Skeletal muscle cell (primary cell): ENCODE measurements at regions not wholly inside any gene's neighbourhood (a gene's known extent, or its start where the extent isn't known, plus 50 kb on each side); places are given as distances from the start of the nearest gene placed in this dataset.

Experiments
- DNase-seq: peaks from one replicate; pipeline ENCODE4 v3.0.0-alpha.2; 2010; ENCODE audit warnings: low read depth
- H3K4me3 ChIP-seq: 2 replicates; pipeline ENCODE4 v1.5.1; 2011; ENCODE audit warnings: low read depth, mild to moderate bottlenecking, control low read depth, low read length, moderate library complexity

DNA sequence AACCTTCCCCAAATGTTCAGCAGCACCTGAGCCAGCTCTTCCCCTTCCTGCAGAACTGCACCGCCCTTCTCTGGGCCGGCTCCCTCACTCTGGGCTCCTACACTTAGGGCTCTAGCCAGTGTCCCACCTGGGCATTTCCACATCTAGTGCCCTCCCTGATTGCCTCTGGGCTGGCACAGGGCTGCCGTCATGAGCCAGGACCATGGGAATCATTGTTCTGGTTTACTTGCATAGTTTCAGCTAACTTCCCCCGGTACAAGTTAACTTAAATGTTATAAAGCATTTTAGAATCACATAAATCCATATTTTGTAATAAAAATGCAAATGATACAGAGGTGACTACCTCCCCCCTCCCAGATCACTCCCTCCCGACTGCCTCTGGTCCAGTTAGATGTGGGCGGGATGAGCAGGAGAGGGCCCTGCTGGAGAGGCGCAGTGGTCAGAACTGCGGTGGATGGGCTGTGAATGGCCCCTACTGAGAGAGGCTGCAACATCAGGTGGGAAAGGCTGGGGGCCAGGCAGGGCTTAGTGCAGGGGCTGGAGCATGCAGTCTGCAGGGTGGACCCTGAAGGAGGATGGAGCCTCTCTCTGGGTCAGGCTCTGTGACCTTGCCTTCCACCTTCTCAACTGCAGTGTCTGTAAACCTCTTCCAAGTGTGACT is 371.4 kb upstream of the C1orf174 start:
- no peak for DNase-seq
- no peak overlapping the region for H3K4me3 ChIP-seq

GRCh38 chr1:4272568-4272967 is 372.5 kb upstream of the C1orf174 start:
- no peak for DNase-seq
- H3K4me3 ChIP-seq: no peak overlapping the region

GRCh38 chr1:4273243-4273642 is 373.2 kb upstream of the C1orf174 start:
- DNase-seq: no peak

GRCh38 chr1:4273747-4274146 is 373.7 kb upstream of the C1orf174 start:
- H3K4me3 ChIP-seq: no peak overlapping the region
- DNase-seq: no peak

More at GRCh38 chr1:4273243-4273642, 373.2 kb upstream of the C1orf174 start:
- H3K4me3 ChIP-seq: no peak overlapping the region

DNA sequence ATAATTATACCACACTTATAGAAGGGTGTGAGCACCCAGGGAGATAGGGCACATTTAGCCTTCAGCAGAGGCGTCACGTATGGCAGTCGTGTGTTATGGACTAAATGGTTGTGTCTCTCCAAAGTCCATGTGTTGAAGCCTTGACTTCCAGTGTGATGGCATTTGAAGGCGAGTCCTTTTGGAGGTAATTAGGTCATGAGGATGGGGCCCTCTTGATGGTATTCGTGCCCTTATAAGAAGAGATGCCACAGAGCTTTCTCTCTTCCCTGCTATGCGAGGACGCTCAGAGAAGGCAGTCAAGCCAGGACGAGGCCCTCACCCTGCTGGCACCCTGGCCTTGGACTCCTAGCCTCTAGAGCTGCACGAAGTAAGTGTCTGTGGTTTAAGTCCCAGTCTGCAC is 375.0 kb upstream of the C1orf174 start:
- H3K4me3 ChIP-seq: no peak overlapping the region
- DNase-seq: no peak

DNA sequence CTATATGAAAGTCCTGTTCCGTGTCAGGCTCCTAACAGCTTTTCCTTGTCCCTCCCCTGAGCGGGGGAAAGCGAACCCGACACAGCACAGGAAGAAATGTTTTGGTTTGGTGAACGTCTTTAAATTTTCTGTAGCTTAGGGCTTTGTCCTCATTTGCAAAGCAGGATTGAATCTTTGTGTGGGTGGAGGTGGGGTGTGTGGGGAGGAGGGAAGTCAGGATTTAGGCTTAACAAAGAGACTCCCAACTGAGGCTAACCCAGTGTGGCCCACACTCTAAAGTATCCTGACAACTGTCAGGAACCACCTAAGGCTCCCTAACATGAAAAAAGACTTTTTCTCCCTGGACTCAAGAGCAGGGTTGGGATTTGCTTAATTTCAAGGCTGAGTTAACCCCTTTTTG is 376.2 kb upstream of the C1orf174 start:
- DNase-seq: no peak
- H3K4me3 ChIP-seq: no peak overlapping the region

DNA sequence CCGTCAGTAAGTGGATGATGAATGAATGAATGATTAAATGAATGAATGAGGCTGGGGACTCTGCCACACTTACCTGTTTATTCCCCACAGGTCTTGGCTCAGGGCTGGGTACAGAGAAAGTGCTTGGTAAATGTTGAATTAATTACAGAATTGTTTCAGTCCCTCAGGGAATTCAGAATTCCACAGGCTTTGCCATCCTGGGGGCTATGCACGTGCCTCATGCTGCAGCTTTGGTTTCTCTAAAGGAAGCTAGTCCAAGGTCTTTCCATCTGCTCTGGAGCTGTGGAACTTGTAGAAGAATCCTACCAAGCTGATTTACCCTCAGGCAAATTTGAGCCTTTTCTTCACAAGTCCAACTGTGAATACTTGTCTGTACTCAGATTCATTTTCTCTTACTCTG is 376.8 kb upstream of the AJAP1 start:
- no peak for DNase-seq
- no peak overlapping the region for H3K4me3 ChIP-seq

- DNase-seq: no peak
- no peak overlapping the region for H3K4me3 ChIP-seq
These were observed 369.4 kb upstream of the AJAP1 start for GRCh38 chr1:4284976-4285375.

- H3K4me3 ChIP-seq: no peak overlapping the region
- DNase-seq: no peak
These were observed 361.5 kb upstream of the AJAP1 start for GRCh38 chr1:4292861-4293260.

- no peak overlapping the region for H3K4me3 ChIP-seq
- no peak for DNase-seq
These were observed 355.9 kb upstream of the AJAP1 start for GRCh38 chr1:4298361-4299083.

DNA sequence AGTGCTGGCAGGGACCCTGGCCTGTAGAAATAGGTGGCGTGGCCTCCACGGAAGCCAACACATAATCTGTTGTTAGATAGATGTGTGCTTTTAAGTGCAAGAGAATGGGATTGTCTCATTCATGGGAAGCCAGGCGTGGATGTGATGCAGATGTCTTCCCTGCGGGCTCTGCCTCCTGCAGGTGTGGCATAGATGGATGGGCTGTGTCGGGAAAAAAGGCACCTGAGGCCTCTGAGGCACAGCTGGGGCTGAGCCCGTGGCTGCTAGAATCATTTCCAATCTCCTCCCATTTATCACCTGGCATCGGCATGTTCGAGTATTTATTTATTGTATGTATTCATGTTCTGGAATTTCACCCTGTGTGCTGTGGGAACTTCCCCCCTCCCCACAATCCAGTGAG is 353.4 kb upstream of the AJAP1 start:
- H3K4me3 ChIP-seq: no peak overlapping the region
- DNase-seq: no peak

GRCh38 chr1:4303303-4303702 is 351.1 kb upstream of the AJAP1 start:
- no peak overlapping the region for H3K4me3 ChIP-seq
- no peak for DNase-seq

DNA sequence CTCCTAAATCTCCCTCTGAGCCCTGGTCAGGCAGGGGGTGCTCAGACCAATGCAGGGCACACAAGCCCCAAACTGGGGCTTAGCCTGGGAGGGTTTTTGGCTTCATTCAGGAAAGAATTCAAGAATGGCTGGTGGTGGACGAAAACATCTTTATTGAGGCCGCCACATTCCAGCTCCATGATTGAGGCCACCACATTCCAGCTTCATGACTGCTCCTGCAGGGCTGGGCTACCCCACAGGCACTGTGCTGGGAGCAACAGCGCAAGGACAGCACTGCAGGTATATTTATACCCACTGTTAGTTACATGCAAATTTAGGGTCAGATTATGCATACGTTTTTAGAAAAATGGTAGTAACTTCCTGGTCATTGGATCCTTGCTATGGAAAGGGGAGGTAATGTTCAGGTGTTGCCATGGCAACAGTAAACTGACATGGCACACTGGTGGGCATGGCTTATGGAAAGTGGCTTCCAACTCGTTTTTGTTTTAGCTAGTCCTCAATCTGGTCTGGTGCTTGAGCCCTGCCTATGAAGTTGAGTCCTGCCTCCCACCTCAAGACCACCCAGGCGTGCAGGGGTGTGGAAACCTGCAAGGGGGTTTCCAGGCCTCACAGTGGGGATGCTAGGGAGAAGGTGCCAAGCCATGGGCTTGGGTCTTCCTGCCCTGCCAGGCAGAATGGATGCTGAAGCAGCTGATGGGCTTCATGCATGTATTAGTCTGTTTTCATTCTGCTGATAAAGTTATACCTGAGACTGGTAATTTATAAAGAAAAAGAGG is 348.7 kb upstream of the AJAP1 start:
- H3K4me3 ChIP-seq: no peak overlapping the region
- DNase-seq: no peak

DNA sequence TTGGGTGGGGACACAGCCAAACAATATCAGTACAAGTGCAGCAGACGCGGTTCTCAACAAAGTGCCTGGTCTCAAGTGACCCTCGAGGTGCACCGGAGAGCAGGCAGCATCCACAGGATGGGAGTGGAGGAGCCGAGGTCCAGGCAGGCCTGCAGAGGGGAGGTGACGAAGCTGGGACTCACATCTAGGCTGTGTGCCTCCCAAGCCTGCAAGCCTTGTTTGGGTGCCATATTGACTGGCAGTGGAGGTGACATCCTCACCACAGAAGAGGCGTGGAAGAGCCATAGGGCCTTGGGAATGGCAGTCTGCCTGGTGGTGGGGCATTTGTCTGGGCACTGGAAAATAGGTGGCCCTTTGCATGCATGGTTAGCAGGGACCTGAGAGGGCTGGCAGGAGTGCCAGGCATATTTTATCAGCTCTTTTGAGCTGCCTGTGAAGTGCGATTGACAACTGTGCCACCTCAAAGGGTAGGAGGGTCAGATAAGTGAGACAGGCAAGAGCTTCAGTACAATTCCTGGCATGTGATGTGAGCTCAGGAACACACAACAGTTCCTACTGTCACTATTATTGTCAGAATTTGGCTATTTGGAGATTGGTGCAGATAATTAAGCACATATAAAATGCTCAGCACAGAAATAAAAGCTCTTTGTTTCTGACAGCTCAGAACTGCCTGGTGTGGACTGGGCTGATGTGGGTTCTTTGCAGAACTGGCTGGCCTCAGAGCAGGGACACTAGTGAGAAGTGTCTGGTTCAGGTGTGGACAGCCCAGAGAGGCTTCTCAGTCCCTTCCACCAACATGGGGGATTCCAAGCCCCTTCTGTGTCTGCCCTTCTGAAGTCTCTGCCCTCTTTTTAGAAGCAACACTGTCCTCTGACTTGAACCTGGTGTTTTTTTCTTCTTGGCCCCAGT is 347.6 kb upstream of the AJAP1 start:
- DNase-seq: no peak
- no peak overlapping the region for H3K4me3 ChIP-seq

- H3K4me3 ChIP-seq: no peak overlapping the region
- DNase-seq: no peak
These were observed 347.0 kb upstream of the AJAP1 start for GRCh38 chr1:4307468-4307845.

- no peak for DNase-seq
- no peak overlapping the region for H3K4me3 ChIP-seq
These were observed 346.4 kb upstream of the AJAP1 start for GRCh38 chr1:4307911-4308545.

DNA sequence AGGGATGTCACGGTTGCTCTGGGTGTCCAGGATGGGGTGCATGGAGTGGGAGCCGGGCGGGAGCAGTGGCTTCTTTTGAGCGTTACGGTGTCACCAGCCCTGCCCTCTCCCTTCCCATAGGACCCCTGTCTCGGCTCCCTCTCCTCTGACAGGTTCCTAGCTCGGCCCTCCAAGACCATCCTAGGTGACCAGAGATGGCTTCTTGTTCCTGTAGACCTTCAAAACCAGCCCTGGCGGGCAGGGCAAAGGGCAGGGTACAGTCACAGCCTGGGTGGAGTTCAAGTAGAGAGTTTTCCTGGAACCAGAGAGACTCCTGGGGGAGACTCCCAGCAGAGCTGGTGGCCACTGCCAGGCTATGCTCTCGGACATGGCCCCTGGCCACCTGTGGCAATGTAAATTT is 345.6 kb upstream of the AJAP1 start:
- H3K4me3 ChIP-seq: no peak overlapping the region
- DNase-seq: no peak

GRCh38 chr1:4309676-4310320 is 344.6 kb upstream of the AJAP1 start:
- DNase-seq: no peak
- H3K4me3 ChIP-seq: no peak overlapping the region
